Fibroblast of villous mesenchyme (primary cell): ENCODE measurements at regions not wholly inside any gene's neighbourhood (a gene's known extent, or its start where the extent isn't known, plus 50 kb on each side); places are given as distances from the start of the nearest gene placed in this dataset.

Experiments used
- DNase-seq: peaks from one replicate; pipeline ENCODE4 v3.0.0-alpha.2; 2010; ENCODE audit warnings: low read depth
- H3K4me3 ChIP-seq: 2 replicates; pipeline ENCODE4 v1.5.1; 2011; ENCODE audit warnings: low read depth, mild to moderate bottlenecking, low read length
- TF ChIP-seq, protein P1 (sequence below): IDR thresholded peaks from 2 replicates; pipeline ENCODE4 v1.5.1; 2012; ENCODE audit warnings: low read depth, mild to moderate bottlenecking, low read length; ENCODE audit not compliant: insufficient read depth

DNA sequence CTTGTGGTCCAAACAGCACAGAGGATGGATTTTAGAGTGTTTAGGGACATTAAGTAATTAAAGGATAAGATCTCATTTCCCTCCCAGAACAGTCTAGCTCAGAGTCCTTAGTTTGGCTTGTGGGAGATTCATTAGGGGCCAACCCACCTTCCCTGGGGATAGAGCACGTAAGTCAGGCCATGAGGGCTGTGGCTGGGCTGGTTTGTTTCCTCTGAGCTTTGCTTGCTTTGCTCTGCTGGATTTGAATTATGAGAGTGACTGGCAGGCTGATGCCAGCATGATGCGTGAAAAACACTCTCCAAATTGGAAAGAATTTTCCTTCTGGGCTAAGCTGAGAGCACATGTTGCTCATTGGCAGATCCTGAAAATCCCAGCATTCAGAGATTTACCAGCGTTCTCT lies 84.7 kb upstream of the HEPHL1 start:
- no peak for DNase-seq
- no peak overlapping the region for H3K4me3 ChIP-seq
- TF ChIP-seq, protein P1, sequence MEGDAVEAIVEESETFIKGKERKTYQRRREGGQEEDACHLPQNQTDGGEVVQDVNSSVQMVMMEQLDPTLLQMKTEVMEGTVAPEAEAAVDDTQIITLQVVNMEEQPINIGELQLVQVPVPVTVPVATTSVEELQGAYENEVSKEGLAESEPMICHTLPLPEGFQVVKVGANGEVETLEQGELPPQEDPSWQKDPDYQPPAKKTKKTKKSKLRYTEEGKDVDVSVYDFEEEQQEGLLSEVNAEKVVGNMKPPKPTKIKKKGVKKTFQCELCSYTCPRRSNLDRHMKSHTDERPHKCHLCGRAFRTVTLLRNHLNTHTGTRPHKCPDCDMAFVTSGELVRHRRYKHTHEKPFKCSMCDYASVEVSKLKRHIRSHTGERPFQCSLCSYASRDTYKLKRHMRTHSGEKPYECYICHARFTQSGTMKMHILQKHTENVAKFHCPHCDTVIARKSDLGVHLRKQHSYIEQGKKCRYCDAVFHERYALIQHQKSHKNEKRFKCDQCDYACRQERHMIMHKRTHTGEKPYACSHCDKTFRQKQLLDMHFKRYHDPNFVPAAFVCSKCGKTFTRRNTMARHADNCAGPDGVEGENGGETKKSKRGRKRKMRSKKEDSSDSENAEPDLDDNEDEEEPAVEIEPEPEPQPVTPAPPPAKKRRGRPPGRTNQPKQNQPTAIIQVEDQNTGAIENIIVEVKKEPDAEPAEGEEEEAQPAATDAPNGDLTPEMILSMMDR = no peak

DNA sequence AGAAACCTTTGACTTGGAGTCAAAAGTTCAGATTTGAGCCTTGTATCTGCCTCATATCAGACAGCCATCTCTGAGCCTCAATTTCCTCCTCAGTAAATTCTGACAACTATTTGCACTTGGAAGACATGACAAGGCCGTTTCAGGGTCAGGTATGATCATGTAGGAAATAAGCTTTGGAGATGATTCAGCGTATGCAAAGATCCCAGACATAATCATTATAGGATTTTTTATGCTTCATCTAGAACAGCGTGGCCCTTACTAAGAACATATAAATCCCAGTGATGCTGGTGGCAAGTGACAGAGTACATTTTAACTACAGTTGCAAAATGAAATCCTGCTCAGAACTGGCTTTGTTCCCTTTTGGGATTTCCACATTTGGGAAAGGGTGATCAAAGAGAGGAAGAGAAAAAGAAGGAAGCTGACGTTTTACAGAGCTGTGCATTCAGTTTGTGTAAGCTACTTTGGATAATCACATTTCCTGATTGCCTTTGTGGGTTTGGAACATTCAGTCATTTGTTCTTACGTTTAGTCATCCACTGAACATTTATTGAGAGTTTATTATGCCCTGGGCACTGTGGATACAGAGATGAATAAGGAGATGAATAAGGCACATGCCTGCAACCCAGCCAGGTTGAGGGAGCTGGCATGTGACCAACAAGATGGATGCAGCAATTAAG lies 81.9 kb upstream of the HEPHL1 start:
- peak; percentile 21 for DNase-seq
- H3K4me3 ChIP-seq = no peak overlapping the region
- TF ChIP-seq, protein P1 = no peak

- H3K4me3 ChIP-seq = no peak overlapping the region
- TF ChIP-seq, protein P1 = no peak
- DNase-seq = no peak
These were observed 80.8 kb upstream of the HEPHL1 start for GRCh38 chr11:93940395-93940794.

- peak; percentile 20 for DNase-seq
- TF ChIP-seq, protein P1 = no peak
These were observed 79.0 kb upstream of the HEPHL1 start for GRCh38 chr11:93942176-93942575.

DNA sequence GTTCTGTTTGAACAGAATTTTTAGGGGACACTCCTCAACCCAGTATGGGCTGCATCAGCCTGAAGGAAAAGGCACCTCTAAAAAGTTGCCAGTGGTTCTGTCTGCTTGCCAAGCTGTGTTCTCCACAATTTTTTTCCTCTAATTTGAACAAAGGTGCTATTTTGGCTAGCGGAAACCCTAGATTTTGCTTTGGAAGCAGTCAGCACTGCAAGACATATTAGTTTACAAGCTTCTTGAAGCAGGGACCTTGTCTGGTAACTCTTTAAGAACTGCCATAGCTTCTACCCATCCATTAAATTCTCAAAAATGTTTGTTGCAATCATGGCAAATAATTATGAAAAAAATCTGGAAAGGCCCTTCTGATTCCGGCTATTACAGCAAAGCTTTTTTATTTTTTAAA lies 75.6 kb upstream of the HEPHL1 start:
- no peak for DNase-seq
- H3K4me3 ChIP-seq = no peak overlapping the region
- TF ChIP-seq, protein P1 = no peak

More at GRCh38 chr11:93942176-93942575, 79.0 kb upstream of the HEPHL1 start:
- no peak overlapping the region for H3K4me3 ChIP-seq

GRCh38 chr11:93952082-93952780 lies 68.9 kb upstream of the HEPHL1 start:
- DNase-seq = no peak
- TF ChIP-seq, protein P1 = no peak
- no peak overlapping the region for H3K4me3 ChIP-seq

GRCh38 chr11:93957397-93957952 lies 63.7 kb upstream of the HEPHL1 start:
- DNase-seq = no peak
- no peak overlapping the region for H3K4me3 ChIP-seq
- TF ChIP-seq, protein P1 = no peak
